AG04450 (cell line): ENCODE measurements at regions not wholly inside any gene's neighbourhood (a gene's known extent, or its start where the extent isn't known, plus 50 kb on each side); places are given as distances from the start of the nearest gene placed in this dataset.

Experiments
- CTCF ChIA-PET: fragments of 300-600, 350-600 bp; formaldehyde crosslinking; extraction: SDS; loops from one replicate; lab custom pipeline; 2022; ENCODE audit warnings: antibody characterized with exemption, inconsistent platforms; lab: Charles Lee
- POLR2A ChIA-PET: fragments of 350-600 bp; formaldehyde crosslinking; extraction: SDS; loops from one replicate; lab custom pipeline; 2021; ENCODE audit warnings: antibody characterized with exemption, inconsistent platforms; lab: Yijun Ruan, JAX
- DNase-seq: peaks from one replicate; pipeline ENCODE4 v3.0.0-alpha.2; 2011; ENCODE audit warnings: low read depth, low spot score
- H3K27ac ChIP-seq: one replicate; pipeline ENCODE4 v1.5.1; 2012; ENCODE audit warnings: low read depth, low read length, control low read depth
- H3K27me3 ChIP-seq: one replicate; pipeline ENCODE4 v1.6.0; 2012; ENCODE audit warnings: low read length; ENCODE audit not compliant: control insufficient read depth, insufficient read depth
- H3K4me3 ChIP-seq: 2 replicates; pipeline ENCODE4 v1.5.1; 2011; ENCODE audit warnings: mild to moderate bottlenecking, low read depth, low read length, control low read depth
- H3K9me3 ChIP-seq: 2 replicates; pipeline ENCODE4 v1.5.1; 2012; ENCODE audit warnings: low read length; ENCODE audit not compliant: control insufficient read depth, insufficient read depth
- CTCF ChIP-seq: IDR thresholded peaks from 2 replicates; pipeline ENCODE4 v1.5.1; 2011; ENCODE audit warnings: low read depth, low read length, control low read depth, inconsistent platforms

GRCh38 chr18:47547539-47548202 lies 296.2 kb upstream of the SKOR2 start:
- no peaks in the 10 kb centered on the region for H3K27me3 ChIP-seq
- no peak overlapping the region for H3K27ac ChIP-seq
- H3K9me3 ChIP-seq, result peaks cover 27% of the 10 kb centered on the region; the same call in 1 of the 2 replicates
- no peak for TF ChIP-seq CTCF
- H3K4me3 ChIP-seq, result no peak overlapping the region
- ChIA-PET CTCF (no interaction called here), POLR2A (no interaction called here)
- no peak for DNase-seq

- CTCF ChIA-PET, result interaction anchor here (0.8 kb wide), 1 partner anchor 203 kb away, joined by 4 read pairs; no protein-coding TSS in a partner anchor
- Histone ChIP-seq H3K27me3 (no peaks in the 10 kb centered on the region), H3K4me3 (no peak overlapping the region), H3K27ac (no peak overlapping the region), H3K9me3 (peaks cover 19% of the 10 kb centered on the region)
- TF ChIP-seq CTCF, result no peak
- DNase-seq, result no peak
- POLR2A ChIA-PET, result no interaction called here
Observed at GRCh38 chr18:47545613-47546012, 294.2 kb upstream of the SKOR2 start.

- no peak for TF ChIP-seq CTCF
- peaks cover 16% of the 10 kb centered on the region for H3K9me3 ChIP-seq
- POLR2A ChIA-PET, result no interaction called here
- H3K27me3 ChIP-seq, result no peaks in the 10 kb centered on the region
- no peak overlapping the region for H3K4me3 ChIP-seq
- CTCF ChIA-PET, result no interaction called here
- no peak overlapping the region for H3K27ac ChIP-seq
- no peak for DNase-seq
Observed at GRCh38 chr18:47543080-47543479, 291.6 kb upstream of the SKOR2 start.

GRCh38 chr18:47542551-47542950 lies 291.1 kb upstream of the SKOR2 start:
- Histone ChIP-seq H3K27ac (no peak overlapping the region), H3K9me3 (peaks cover 14% of the 10 kb centered on the region), H3K4me3 (no peak overlapping the region), H3K27me3 (no peaks in the 10 kb centered on the region)
- TF ChIP-seq CTCF, result no peak
- CTCF ChIA-PET, result no interaction called here
- POLR2A ChIA-PET, result no interaction called here
- DNase-seq, result no peak

GRCh38 chr18:47531717-47532116 lies 280.3 kb upstream of the SKOR2 start:
- Histone ChIP-seq H3K27me3 (no peaks in the 10 kb centered on the region), H3K4me3 (no peak overlapping the region), H3K27ac (no peak overlapping the region), H3K9me3 (peaks cover 15% of the 10 kb centered on the region)
- POLR2A ChIA-PET, result no interaction called here
- no peak for DNase-seq
- TF ChIP-seq CTCF, result no peak
- CTCF ChIA-PET, result no interaction called here
